GM12878 (cell line): ENCODE measurements at regions not wholly inside any gene's neighbourhood (a gene's known extent, or its start where the extent isn't known, plus 50 kb on each side); places are given as distances from the start of the nearest gene placed in this dataset.

Experiments used
- ATAC-seq: fragments of 200-7000 bp; cut with Tn5 transposase; 3 replicates; pipeline ENCODE4 v1.9.1; 2020; ENCODE audit warnings: mild to moderate bottlenecking, moderate library complexity
- BruUV-seq: library from RNA; stranded (reverse); fragments of 400-500 nt; replicated peaks from 2 replicates; lab custom pipeline; 2021; lab: Mats Ljungman, UMichigan
- CTCF ChIA-PET: fragments of 300-600 bp; sonication (Branson Sonifier 250); formaldehyde crosslinking; extraction: SDS; loops from one replicate; lab custom pipeline; 2021; ENCODE audit warnings: inconsistent platforms; lab: Yijun Ruan, JAX
- POLR2A ChIA-PET: fragments of 350-600 bp; formaldehyde crosslinking; extraction: SDS; loops from one replicate; lab custom pipeline; 2021; ENCODE audit warnings: inconsistent platforms; lab: Charles Lee
- RAD21 ChIA-PET: fragments of 300-600 bp; sonication (Branson Sonifier 250); formaldehyde crosslinking; loops from one replicate; lab custom pipeline; 2023; ENCODE audit warnings: antibody characterized with exemption; ENCODE audit not compliant: unreplicated experiment; lab: Charles Lee
- SMC1A ChIA-PET: fragments of 300-600 bp; sonication (Branson Sonifier 250); formaldehyde crosslinking; loops from one replicate; lab custom pipeline; 2023; ENCODE audit not compliant: unreplicated experiment, uncharacterized antibody; lab: Charles Lee
- DNase-seq: peaks from one replicate; pipeline ENCODE4 v3.0.0-alpha.2; 2011; ENCODE audit warnings: low read depth, low spot score
- FAIRE-seq: peaks from 3 replicates; lab custom pipeline; 2011; peaks lifted over from hg19 to GRCh38; lab: Jason Lieb, UNC
- H2AFZ ChIP-seq: 2 replicates; pipeline ENCODE4 v1.6.0; 2011; ENCODE audit warnings: low read depth, low read length, control low read depth; ENCODE audit not compliant: control insufficient read depth
- H3K27ac ChIP-seq: 2 replicates; pipeline ENCODE4 v1.5.1; 2011; ENCODE audit warnings: control low read depth; ENCODE audit not compliant: control insufficient read depth, insufficient read depth
- H3K27me3 ChIP-seq, 2 experiments: replicated peaks in 1 of 2; 2 replicates each; pipeline versions ENCODE4 v1.6.0 to v1.6.1; 2011; ENCODE audit warnings: low read length in 1 of 2; ENCODE audit not compliant: control insufficient read depth in 2 of 2, insufficient read depth in 2 of 2
- H3K36me3 ChIP-seq, 2 experiments: 2 replicates each; pipeline ENCODE4 v1.5.1; 2011; ENCODE audit warnings: low read length in 1 of 2; ENCODE audit not compliant: control insufficient read depth in 2 of 2, insufficient read depth in 2 of 2
- H3K4me1 ChIP-seq: 2 replicates; pipeline ENCODE4 v1.6.1; 2011; ENCODE audit warnings: mild to moderate bottlenecking, low read length, moderate library complexity, mixed read lengths; ENCODE audit not compliant: control insufficient read depth, insufficient read depth
- H3K4me2 ChIP-seq: 2 replicates; pipeline ENCODE4 v1.6.0; 2011; ENCODE audit warnings: control low read depth; ENCODE audit not compliant: control insufficient read depth, insufficient read depth
- H3K4me3 ChIP-seq: fragments of 200-600 bp; sonication (generic); 2 replicates; pipeline ENCODE4 v1.5.1; 2016
- H3K79me2 ChIP-seq: 2 replicates; pipeline ENCODE4 v1.6.0; 2011; ENCODE audit warnings: low read length; ENCODE audit not compliant: control insufficient read depth, insufficient read depth
- H3K9ac ChIP-seq: 2 replicates; pipeline ENCODE4 v1.8.0; 2011; ENCODE audit warnings: low read length, control low read depth, mixed read lengths; ENCODE audit not compliant: control insufficient read depth, insufficient read depth
- H3K9me3 ChIP-seq: replicated peaks from 3 replicates; pipeline ENCODE4 v1.5.1; 2011; ENCODE audit warnings: mild to moderate bottlenecking, low read length; ENCODE audit not compliant: control insufficient read depth, insufficient read depth
- H4K20me1 ChIP-seq: 2 replicates; pipeline ENCODE4 v1.6.0; 2011; ENCODE audit not compliant: control insufficient read depth, insufficient read depth
- NBN ChIP-seq: fragments of 450-650 bp; IDR thresholded peaks from 2 replicates; pipeline ENCODE4 v1.6.1; 2016
- WGBS: methylation state at CpG from one replicate; pipeline ENCODE4 v1.1.6; 2016; ENCODE audit warnings: low lambda C conversion rate; ENCODE audit not compliant: insufficient replicate concordance, insufficient coverage; ENCODE audit errors: missing lambda C conversion rate; 5-methylcytosine and 5-hydroxymethylcytosine counted together
- in situ Hi-C: fragments of 300-500 bp; cut with MboI; formaldehyde crosslinking; loops from 9 replicates; pipeline ENCODE4 v1.14.3; 2018; ENCODE audit warnings: mixed read lengths
- intact Hi-C: fragments of 100-400 bp; cut with micrococcal nuclease; formaldehyde crosslinking; loops from one replicate; pipeline ENCODE4 v1.14.2; 2022; ENCODE audit not compliant: unreplicated experiment
- TF ChIP-seq, protein P1 (sequence below): fragments of 450-650 bp; formaldehyde crosslinking; IDR thresholded peaks from 2 replicates; pipeline ENCODE4 v1.4.0; 2022; ENCODE audit warnings: mild to moderate bottlenecking, moderate library complexity
- TF ChIP-seq, protein P2 (sequence below): fragments of 450-650 bp; formaldehyde crosslinking; IDR thresholded peaks from 2 replicates; pipeline ENCODE4 v1.4.0; 2020; ENCODE audit warnings: mild to moderate bottlenecking, moderate library complexity
- TF ChIP-seq, protein P3 (sequence below), 3 experiments: IDR thresholded peaks in 2 of 3; conservative IDR thresholded peaks in 1 of 3; 2 replicates each; pipeline ENCODE4 v1.5.1; 2011; ENCODE audit warnings: low read depth in 3 of 3, low read length in 3 of 3, mild to moderate bottlenecking in 3 of 3, control low read depth in 2 of 3, moderate library complexity in 2 of 3, inconsistent platforms in 1 of 3, mixed read lengths in 1 of 3; ENCODE audit not compliant: control insufficient read depth in 2 of 3, insufficient read depth in 1 of 3; ENCODE audit errors: extremely low read depth in 1 of 3

DNA sequence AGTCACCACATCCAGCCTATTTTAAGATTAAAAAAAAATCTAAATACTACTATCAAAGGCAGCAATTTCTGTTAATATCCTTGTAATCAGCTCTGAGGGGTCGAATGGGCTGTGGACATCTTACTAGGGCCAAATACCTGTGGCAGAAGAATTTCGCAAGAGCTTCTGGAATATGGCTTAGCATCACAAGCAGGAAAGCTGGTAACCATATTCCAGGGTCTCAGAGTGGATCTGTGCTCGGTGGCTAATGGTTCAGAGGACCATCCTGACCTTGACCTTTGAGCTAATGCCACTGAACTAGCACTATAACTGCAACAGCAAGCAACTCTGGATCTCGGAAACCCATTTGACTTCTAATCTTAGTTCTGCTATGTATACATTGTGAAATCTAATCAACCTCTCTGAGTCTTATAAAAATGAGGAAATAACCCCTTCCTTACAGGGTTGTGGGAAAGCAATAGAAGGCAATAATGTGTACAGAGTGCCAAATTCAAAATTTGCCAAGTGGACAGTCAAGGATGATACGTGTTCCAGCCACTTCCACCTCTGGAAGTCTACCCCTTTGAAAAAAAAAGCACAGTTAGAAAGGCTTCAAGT lies 65.5 kb downstream of the CYP26A1 start (continued):
- TF ChIP-seq, protein P1, sequence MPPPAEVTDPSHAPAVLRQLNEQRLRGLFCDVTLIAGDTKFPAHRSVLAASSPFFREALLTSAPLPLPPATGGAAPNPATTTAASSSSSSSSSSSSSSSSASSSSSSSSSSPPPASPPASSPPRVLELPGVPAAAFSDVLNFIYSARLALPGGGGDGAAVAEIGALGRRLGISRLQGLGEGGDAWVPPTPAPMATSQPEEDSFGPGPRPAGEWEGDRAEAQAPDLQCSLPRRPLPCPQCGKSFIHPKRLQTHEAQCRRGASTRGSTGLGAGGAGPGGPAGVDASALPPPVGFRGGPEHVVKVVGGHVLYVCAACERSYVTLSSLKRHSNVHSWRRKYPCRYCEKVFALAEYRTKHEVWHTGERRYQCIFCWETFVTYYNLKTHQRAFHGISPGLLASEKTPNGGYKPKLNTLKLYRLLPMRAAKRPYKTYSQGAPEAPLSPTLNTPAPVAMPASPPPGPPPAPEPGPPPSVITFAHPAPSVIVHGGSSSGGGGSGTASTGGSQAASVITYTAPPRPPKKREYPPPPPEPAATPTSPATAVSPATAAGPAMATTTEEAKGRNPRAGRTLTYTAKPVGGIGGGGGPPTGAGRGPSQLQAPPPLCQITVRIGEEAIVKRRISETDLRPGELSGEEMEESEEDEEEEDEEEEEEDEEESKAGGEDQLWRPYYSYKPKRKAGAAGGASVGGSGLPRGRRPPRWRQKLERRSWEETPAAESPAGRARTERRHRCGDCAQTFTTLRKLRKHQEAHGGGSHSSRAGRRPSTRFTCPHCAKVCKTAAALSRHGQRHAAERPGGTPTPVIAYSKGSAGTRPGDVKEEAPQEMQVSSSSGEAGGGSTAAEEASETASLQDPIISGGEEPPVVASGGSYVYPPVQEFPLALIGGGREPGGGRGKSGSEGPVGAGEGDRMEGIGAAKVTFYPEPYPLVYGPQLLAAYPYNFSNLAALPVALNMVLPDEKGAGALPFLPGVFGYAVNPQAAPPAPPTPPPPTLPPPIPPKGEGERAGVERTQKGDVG = no peak
- TF ChIP-seq, protein P2, sequence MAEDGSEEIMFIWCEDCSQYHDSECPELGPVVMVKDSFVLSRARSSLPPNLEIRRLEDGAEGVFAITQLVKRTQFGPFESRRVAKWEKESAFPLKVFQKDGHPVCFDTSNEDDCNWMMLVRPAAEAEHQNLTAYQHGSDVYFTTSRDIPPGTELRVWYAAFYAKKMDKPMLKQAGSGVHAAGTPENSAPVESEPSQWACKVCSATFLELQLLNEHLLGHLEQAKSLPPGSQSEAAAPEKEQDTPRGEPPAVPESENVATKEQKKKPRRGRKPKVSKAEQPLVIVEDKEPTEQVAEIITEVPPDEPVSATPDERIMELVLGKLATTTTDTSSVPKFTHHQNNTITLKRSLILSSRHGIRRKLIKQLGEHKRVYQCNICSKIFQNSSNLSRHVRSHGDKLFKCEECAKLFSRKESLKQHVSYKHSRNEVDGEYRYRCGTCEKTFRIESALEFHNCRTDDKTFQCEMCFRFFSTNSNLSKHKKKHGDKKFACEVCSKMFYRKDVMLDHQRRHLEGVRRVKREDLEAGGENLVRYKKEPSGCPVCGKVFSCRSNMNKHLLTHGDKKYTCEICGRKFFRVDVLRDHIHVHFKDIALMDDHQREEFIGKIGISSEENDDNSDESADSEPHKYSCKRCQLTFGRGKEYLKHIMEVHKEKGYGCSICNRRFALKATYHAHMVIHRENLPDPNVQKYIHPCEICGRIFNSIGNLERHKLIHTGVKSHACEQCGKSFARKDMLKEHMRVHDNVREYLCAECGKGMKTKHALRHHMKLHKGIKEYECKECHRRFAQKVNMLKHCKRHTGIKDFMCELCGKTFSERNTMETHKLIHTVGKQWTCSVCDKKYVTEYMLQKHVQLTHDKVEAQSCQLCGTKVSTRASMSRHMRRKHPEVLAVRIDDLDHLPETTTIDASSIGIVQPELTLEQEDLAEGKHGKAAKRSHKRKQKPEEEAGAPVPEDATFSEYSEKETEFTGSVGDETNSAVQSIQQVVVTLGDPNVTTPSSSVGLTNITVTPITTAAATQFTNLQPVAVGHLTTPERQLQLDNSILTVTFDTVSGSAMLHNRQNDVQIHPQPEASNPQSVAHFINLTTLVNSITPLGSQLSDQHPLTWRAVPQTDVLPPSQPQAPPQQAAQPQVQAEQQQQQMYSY (CRISPR knock-in tag) = no peak

- Histone ChIP-seq H3K9ac (no peak overlapping the region), H3K36me3 (no peaks in the 10 kb centered on the region), H3K4me3 (no peak overlapping the region), H3K27me3 (no peaks in the 10 kb centered on the region), H3K4me1 (no peaks in the 10 kb centered on the region), H3K9me3 (no peaks in the 10 kb centered on the region; the same call in 2 of the 3 replicates), H4K20me1 (no peaks in the 10 kb centered on the region), H2AFZ (no peak overlapping the region), H3K4me2 (no peak overlapping the region), H3K79me2 (no peaks in the 10 kb centered on the region), H3K27ac (no peak overlapping the region)
- CTCF ChIA-PET = interaction anchor here (0.8 to 1.2 kb wide), 3 partner anchors 16 to 53 kb away, joined by 3 to 4 read pairs (median 3); no protein-coding TSS in a partner anchor
- SMC1A ChIA-PET = interaction anchor here (0.7 to 1.6 kb wide), 2 partner anchors 50 to 66 kb away, joined by 3 read pairs; no protein-coding TSS in a partner anchor
- TF ChIP-seq, protein P3, sequence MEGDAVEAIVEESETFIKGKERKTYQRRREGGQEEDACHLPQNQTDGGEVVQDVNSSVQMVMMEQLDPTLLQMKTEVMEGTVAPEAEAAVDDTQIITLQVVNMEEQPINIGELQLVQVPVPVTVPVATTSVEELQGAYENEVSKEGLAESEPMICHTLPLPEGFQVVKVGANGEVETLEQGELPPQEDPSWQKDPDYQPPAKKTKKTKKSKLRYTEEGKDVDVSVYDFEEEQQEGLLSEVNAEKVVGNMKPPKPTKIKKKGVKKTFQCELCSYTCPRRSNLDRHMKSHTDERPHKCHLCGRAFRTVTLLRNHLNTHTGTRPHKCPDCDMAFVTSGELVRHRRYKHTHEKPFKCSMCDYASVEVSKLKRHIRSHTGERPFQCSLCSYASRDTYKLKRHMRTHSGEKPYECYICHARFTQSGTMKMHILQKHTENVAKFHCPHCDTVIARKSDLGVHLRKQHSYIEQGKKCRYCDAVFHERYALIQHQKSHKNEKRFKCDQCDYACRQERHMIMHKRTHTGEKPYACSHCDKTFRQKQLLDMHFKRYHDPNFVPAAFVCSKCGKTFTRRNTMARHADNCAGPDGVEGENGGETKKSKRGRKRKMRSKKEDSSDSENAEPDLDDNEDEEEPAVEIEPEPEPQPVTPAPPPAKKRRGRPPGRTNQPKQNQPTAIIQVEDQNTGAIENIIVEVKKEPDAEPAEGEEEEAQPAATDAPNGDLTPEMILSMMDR (IDR thresholded peaks at IDR 0.05 in 2 of 3, conservative IDR thresholded peaks at IDR 0.05 in 1 of 3; ENCODE audit: control insufficient read depth in 2 of 3, extremely low read depth in 1 of 3, insufficient read depth in 1 of 3, low read depth in 3 of 3, low read length in 3 of 3) = 0 out of 6 replicates have a peak, but pooled peaks of 1 of the 3 experiments have one; percentile 15
- TF ChIP-seq NBN = no peak
- intact Hi-C loops (no loop called here), in situ Hi-C loops (no loop called here)
- RAD21 ChIA-PET = no interaction called here
- FAIRE-seq (no peak), ATAC-seq (no peak), DNase-seq (no peak)
- POLR2A ChIA-PET = no interaction called here
- 16% methylated on average over 3 of the region's 3 CpGs for WGBS
- BruUV-seq = no TSS peak
Observed at GRCh38 chr10:93142534-93142933, 68.8 kb downstream of the CYP26A1 start.
